ENCODE measurements at regions not wholly inside any gene's neighbourhood (a gene's known extent, or its start where the extent isn't known, plus 50 kb on each side); places are given as distances from the start of the nearest gene placed in this dataset.

- DNase-seq (ENCODE audit: low read depth in 2 of 2, low spot score in 1 of 2), result no peak
Measured at GRCh38 chr2:196480653-196481323, 158.7 kb upstream of the CCDC150 start.

DNA sequence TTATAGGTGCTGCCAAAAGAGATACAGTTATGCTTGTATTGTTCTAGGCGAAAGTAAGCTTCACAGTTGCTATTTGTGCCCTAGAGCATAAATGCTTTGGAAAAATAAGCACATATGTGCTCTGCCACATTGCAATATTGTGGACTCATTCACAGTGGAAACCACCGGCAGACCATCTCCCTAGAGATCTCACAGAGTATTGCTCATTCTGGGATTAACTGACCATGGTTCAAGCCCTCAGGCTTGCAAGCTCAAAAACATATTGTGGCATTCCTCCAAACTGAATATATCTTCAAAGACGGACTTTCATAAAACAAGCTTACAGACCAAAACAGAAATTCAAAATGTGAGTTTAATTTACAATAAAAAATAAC lies 158.2 kb upstream of the CCDC150 start:
- no peak for DNase-seq (ENCODE audit: low read depth in 2 of 2, low spot score in 1 of 2)

GRCh38 chr2:196482119-196483065 lies 157.1 kb upstream of the CCDC150 start:
- DNase-seq (ENCODE audit: low read depth in 2 of 2, low spot score in 1 of 2), result no peak

DNA sequence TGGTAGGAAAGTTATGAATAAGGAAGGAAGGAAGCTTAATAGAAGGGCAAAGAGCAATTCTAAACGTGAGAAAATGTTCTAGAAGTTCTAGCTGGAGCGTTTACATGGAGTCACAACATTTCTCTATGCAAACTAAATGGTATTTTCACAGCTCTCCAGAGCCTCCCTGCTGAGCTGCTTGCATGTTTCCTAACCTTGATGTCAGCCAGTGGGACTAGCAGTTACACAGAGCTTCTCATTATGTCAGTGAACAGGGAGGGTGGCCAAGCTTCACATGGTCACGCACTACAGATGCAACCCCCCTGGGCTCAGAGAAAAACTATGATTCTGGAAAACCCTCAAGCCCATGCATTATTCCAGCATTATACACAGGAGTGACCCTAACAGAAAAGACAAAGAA lies 153.4 kb upstream of the CCDC150 start:
- DNase-seq (ENCODE audit: low read depth in 2 of 2, low spot score in 1 of 2), result no peak

GRCh38 chr2:196487417-196487816 lies 152.1 kb upstream of the CCDC150 start:
- no peak for DNase-seq (ENCODE audit: low read depth in 2 of 2, low spot score in 1 of 2)

- no peak for DNase-seq (ENCODE audit: low read depth in 2 of 2, low spot score in 1 of 2)
Measured at GRCh38 chr2:196489371-196489770, 150.1 kb upstream of the CCDC150 start.

DNA sequence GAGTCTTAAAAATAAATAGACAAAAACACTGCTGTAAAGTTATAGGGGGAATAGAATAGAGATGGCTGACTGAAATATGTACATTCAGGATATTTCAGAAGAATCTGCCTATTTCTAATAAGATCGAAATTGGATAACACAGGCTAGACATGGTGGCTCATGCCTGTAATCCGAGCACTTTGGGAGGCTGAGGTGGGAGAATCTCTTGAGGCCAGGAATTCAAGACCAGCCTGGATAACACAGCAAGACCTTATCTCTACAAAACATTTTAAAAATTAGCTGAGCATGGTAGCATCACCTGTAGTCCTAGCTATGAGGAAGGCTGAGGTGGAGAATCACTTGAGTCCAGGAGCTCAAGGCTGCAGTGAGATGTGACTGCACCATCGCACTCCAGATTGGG lies 146.6 kb upstream of the CCDC150 start:
- no peak for DNase-seq (ENCODE audit: low read depth in 2 of 2, low spot score in 1 of 2)

DNA sequence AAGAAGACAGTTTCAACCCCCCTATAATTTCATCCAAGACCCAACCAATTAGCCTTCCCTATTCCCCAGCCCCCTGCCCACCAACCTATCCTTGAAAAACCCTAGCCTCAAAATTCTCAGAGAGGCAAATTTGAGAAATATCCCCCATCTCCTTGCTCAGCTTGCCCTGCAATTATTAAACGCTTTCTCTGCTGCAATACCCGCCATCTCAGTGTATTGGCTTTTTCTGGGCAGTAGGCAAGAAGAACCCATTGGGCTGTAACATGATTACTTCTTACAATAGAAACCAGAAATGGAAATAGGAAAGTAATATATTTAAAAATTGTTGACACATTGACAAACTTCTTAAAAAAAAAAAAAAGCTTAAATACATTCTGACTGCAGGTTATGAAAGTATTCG lies 140.6 kb upstream of the CCDC150 start:
- no peak for DNase-seq (ENCODE audit: low read depth in 2 of 2, low spot score in 1 of 2)

GRCh38 chr2:196499686-196500085 lies 139.8 kb upstream of the CCDC150 start:
- DNase-seq (ENCODE audit: low read depth in 2 of 2, low spot score in 1 of 2), result no peak

- no peak for DNase-seq (ENCODE audit: low read depth in 2 of 2, low spot score in 1 of 2)
Measured at GRCh38 chr2:196500686-196501431, 138.7 kb upstream of the CCDC150 start.

DNA sequence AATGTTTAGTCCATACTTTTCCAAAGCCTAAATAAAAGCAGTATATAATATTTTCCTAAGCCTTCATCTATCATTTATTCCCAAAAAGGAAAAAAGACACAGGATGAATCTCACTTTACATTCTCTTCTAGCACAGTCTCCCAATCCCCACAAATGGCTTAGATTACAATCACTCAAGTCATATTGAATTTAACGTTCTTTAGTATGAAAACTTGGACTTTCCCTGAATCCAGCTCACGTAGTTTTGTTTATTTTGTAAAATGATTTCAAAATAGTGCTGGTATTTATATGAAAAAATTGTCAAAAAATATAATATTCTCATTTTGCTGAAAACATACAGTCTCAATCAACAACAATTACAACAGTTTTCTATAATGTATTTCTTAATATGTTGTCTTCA lies 137.7 kb upstream of the CCDC150 start:
- DNase-seq (ENCODE audit: low read depth in 2 of 2, low spot score in 1 of 2), result no peak

DNA sequence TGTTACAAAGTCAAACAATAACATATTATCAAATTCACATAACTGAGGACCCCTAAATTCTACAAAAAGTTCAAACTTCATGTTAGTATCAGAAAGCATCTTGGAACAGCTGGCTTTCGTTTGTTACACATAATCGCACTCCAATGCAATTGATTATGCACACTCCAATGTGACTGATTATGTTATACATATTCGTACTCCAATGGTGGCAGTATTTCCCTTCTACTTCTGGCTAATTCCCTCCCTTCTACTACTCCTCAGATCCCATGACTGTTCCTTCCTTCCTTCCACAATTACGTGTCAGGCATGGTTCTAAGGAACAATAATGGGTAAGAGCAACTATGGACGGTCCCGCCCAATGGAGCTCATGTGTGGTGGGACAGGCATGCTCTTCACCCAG lies 137.1 kb upstream of the CCDC150 start:
- DNase-seq (ENCODE audit: low read depth in 2 of 2, low spot score in 1 of 2), result no peak

GRCh38 chr2:196503398-196503797 lies 136.1 kb upstream of the CCDC150 start:
- no peak for DNase-seq (ENCODE audit: low read depth in 2 of 2, low spot score in 1 of 2)

GRCh38 chr2:196504788-196505187 lies 134.7 kb upstream of the CCDC150 start:
- DNase-seq (ENCODE audit: low read depth in 2 of 2, low spot score in 1 of 2), result no peak

- DNase-seq (ENCODE audit: low read depth in 2 of 2, low spot score in 1 of 2), result no peak
Measured at GRCh38 chr2:196510246-196510645, 129.3 kb upstream of the CCDC150 start.

DNA sequence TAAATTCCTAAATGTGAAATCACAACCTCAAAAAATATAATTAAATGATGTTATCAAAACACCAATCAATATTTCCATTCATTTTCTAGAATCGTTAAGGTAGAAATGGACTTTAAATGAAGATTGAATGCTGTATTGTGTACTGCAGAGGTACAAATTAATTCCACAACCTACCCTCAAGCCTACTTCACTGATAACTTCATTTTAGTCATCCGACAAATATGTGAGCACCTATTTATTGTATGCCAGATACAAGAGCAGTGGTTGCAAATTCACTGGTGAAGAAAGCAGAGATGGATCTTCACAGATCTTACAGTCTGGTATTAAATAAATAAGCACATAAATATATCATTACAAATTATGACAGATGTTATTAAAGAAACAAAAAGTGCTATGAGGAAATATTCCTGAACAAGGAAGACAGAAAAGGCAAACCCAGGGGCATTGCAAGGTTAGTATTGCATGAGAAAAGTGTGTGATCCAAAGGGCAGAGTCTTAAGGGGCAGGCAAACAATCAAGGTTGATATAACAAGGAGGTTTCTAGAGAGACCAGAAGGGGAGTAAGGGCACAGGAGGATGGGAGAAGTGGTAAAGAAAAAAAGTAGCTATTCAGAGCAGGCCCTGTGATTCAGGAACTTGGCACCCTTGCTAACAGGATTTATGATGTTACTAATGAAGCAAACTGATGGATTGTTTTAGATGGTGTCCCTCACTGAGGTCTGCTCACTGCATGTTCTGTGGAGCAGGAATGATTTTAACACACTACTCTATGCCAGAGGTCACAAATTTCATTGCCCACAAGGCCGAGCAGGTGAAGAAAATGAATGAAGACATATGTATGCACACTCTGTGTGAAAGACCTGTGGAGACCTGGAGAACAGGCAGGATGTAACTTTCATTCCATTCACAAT lies 128.0 kb upstream of the CCDC150 start:
- no peak for DNase-seq (ENCODE audit: low read depth in 2 of 2, low spot score in 1 of 2)

DNA sequence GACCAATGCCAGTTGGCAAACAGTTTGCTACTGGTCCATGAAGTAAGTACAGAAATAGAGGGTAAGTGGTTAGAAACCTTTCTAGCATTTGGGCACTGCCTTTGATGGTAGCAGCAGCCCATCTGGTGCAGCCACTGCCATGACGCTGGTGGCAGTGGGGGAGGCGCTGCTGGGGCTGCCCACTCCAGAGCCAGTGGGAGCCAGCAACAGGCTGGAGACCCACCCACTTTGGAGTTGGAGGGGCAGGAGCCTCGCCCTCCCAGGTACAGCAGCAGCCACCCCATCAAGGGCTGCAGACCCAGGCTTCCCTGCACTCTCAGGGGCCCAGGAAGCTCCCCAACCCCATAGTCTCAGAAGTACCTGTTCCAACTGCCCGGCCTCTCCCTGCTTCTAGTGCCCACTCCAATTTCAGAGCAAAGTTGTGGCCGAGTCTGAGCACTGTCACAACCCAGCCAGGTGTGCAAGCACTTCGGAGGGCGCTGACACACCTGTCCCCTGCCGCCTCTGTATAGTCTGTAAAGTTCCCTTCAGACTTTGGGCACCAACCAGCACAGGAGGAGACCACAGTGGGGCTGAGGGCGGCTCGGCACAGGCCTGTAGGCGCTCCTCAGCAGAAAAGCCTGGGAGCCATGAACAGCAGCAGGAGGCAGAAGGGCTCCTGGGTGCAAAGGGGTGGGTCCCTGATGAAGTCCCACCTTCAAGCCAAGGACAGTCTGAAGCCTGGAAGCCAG lies 125.6 kb upstream of the CCDC150 start:
- DNase-seq (ENCODE audit: low read depth in 2 of 2, low spot score in 1 of 2), result no peak

- DNase-seq (ENCODE audit: low read depth in 2 of 2, low spot score in 1 of 2), result no peak
Measured at GRCh38 chr2:196514641-196515040, 124.9 kb upstream of the CCDC150 start.

DNA sequence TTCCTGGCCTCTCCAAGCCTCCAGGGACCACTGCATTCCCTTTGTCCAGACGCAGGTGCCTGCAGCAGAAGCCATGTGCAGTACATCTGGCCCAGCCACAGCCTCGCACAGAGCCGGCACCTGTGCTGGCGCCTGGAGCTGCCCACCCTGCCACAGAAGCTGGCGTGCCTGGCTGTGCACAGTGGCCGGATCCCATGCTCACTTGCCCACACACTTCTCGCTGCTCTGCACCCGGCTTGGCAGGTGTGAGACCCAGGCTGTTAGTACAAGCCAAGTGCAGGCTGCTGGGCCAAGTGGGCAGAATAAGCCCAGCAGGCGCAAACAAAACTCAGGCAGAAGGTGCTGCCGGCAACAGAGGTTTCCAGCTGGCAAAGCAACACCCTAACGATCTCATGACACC lies 124.5 kb upstream of the CCDC150 start:
- no peak for DNase-seq (ENCODE audit: low read depth in 2 of 2, low spot score in 1 of 2)

DNA sequence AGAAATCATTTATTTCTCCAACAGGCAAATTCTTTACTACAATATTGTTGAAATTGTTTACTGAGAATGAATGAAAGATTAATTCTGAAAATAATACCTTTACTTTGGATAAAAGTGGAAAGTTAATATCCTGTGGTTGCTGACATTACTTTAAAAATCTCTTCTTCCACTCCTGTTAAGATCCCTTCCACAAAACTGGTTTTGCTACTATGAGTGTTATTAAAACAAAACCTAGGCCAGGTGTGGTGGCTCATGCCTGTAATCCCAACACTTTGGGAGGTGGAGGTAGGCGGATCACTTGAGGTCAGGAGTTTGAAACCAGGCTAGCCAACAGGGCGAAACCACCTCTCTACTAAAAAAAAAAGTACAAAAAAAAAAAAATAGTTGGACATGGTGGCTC lies 123.9 kb upstream of the CCDC150 start:
- no peak for DNase-seq (ENCODE audit: low read depth in 2 of 2, low spot score in 1 of 2)
